SHP77 (cell line): ENCODE measurements at regions not wholly inside any gene's neighbourhood (a gene's known extent, or its start where the extent isn't known, plus 50 kb on each side); places are given as distances from the start of the nearest gene placed in this dataset.

Source experiments
- DNase-seq, 2 experiments: peaks; one replicate each; lab custom pipeline; 2025; lab: John Stamatoyannopoulos, UW

GRCh38 chr13:75231235-75231634, 250.7 kb downstream of the TBC1D4 start:
- DNase-seq: no peak

- DNase-seq: no peak
Observed at GRCh38 chr13:75226733-75227435, 255.1 kb downstream of the TBC1D4 start.

- no peak for DNase-seq
Observed at GRCh38 chr13:75226092-75226491, 255.9 kb downstream of the TBC1D4 start.

GRCh38 chr13:75225288-75226032, 256.5 kb downstream of the TBC1D4 start:
- DNase-seq: no peak

GRCh38 chr13:75224053-75224742, 257.8 kb downstream of the TBC1D4 start:
- no peak for DNase-seq

GRCh38 chr13:75222031-75222430, 259.9 kb downstream of the TBC1D4 start:
- no peak for DNase-seq

GRCh38 chr13:75220861-75221260, 261.1 kb downstream of the TBC1D4 start:
- no peak for DNase-seq

- DNase-seq: no peak
Observed at GRCh38 chr13:75220238-75220542, 261.8 kb downstream of the TBC1D4 start.

- peak; percentile 31 to 53 for DNase-seq
Observed at GRCh38 chr13:75219479-75220237, 262.3 kb downstream of the TBC1D4 start.

GRCh38 chr13:75217949-75218348, 264.0 kb downstream of the TBC1D4 start:
- no peak for DNase-seq

GRCh38 chr13:75216038-75216437, 265.9 kb downstream of the TBC1D4 start:
- DNase-seq: no peak

GRCh38 chr13:75214846-75215245, 267.1 kb downstream of the TBC1D4 start:
- no peak for DNase-seq

GRCh38 chr13:75202981-75203380, 279.0 kb downstream of the TBC1D4 start:
- DNase-seq: no peak

GRCh38 chr13:75197803-75198202, 284.2 kb downstream of the TBC1D4 start:
- no peak for DNase-seq

- DNase-seq: no peak
Observed at GRCh38 chr13:75196147-75196837, 285.7 kb downstream of the TBC1D4 start.

- DNase-seq: no peak
Observed at GRCh38 chr13:75195495-75196146, 286.3 kb downstream of the TBC1D4 start.

- DNase-seq: no peak
Observed at GRCh38 chr13:75194717-75195462, 287.1 kb downstream of the TBC1D4 start.

GRCh38 chr13:75186379-75186778, 295.6 kb downstream of the TBC1D4 start:
- DNase-seq: no peak

GRCh38 chr13:75181906-75182305, 300.1 kb downstream of the TBC1D4 start:
- DNase-seq: no peak

- no peak for DNase-seq
Observed at GRCh38 chr13:75180805-75181455, 301.0 kb downstream of the TBC1D4 start.
